SK-N-SH treated with all-trans-retinoic acid at 6 μM for 48 hours (cell line): ENCODE measurements at regions not wholly inside any gene's neighbourhood (a gene's known extent, or its start where the extent isn't known, plus 50 kb on each side); places are given as distances from the start of the nearest gene placed in this dataset.

ENCODE experiments used
- ISL1 ChIP-seq: fragments of 250-450 bp; sonication (Bioruptor Pico); IDR thresholded peaks from 2 replicates; pipeline ENCODE4 v2.1.2; 2022; ENCODE audit warnings: mild to moderate bottlenecking, moderate library complexity
- PPARA ChIP-seq: fragments of 250-450 bp; sonication (Bioruptor Pico); IDR thresholded peaks from 2 replicates; pipeline ENCODE4 v1.5.0; 2020; ENCODE audit warnings: mild to moderate bottlenecking, borderline replicate concordance
- ZNF565 ChIP-seq: fragments of 450-650 bp; formaldehyde crosslinking; conservative IDR thresholded peaks from 2 replicates; pipeline ENCODE4 v1.5.0; 2020; ENCODE audit warnings: low read depth, mild to moderate bottlenecking, moderate library complexity
- TF ChIP-seq, protein P1 (sequence below): fragments of 250-450 bp; sonication (Bioruptor Pico); IDR thresholded peaks from 2 replicates; pipeline ENCODE4 v1.5.1; 2021; ENCODE audit warnings: mild to moderate bottlenecking, moderate library complexity
- TF ChIP-seq, protein P2 (sequence below): fragments of 250-450 bp; sonication (Bioruptor Pico); IDR thresholded peaks from 2 replicates; pipeline ENCODE4 v1.8.0; 2020; ENCODE audit warnings: mild to moderate bottlenecking, moderate library complexity, borderline replicate concordance

DNA sequence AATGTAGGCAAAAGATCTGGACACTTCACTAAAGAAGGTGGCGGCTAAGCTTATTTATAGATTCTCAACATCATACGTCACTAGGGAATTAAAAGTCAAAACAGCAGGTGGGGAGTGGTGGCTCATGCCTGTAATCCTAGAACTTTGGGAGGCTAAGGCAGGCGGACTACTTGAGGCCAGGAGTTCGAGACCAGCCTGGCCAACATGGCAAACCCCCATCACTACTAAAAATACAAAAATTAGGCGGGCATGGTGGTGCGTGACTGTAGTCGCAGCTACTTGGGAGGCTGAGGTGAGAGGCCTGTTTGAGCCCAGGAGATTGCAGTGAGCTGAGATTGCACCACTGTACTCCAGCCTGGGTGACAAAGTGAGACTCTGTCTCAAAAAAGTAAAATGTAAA is 74.6 kb downstream of the GPX5 start:
- TF ChIP-seq, protein P1, sequence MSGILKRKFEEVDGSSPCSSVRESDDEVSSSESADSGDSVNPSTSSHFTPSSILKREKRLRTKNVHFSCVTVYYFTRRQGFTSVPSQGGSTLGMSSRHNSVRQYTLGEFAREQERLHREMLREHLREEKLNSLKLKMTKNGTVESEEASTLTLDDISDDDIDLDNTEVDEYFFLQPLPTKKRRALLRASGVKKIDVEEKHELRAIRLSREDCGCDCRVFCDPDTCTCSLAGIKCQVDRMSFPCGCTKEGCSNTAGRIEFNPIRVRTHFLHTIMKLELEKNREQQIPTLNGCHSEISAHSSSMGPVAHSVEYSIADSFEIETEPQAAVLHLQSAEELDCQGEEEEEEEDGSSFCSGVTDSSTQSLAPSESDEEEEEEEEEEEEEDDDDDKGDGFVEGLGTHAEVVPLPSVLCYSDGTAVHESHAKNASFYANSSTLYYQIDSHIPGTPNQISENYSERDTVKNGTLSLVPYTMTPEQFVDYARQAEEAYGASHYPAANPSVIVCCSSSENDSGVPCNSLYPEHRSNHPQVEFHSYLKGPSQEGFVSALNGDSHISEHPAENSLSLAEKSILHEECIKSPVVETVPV (CRISPR knock-in tag) = no peak
- TF ChIP-seq, protein P2, sequence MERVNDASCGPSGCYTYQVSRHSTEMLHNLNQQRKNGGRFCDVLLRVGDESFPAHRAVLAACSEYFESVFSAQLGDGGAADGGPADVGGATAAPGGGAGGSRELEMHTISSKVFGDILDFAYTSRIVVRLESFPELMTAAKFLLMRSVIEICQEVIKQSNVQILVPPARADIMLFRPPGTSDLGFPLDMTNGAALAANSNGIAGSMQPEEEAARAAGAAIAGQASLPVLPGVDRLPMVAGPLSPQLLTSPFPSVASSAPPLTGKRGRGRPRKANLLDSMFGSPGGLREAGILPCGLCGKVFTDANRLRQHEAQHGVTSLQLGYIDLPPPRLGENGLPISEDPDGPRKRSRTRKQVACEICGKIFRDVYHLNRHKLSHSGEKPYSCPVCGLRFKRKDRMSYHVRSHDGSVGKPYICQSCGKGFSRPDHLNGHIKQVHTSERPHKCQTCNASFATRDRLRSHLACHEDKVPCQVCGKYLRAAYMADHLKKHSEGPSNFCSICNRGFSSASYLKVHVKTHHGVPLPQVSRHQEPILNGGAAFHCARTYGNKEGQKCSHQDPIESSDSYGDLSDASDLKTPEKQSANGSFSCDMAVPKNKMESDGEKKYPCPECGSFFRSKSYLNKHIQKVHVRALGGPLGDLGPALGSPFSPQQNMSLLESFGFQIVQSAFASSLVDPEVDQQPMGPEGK = no peak
- TF ChIP-seq ZNF565 (no peak), ISL1 (CRISPR knock-in tag) (no peak), PPARA (CRISPR knock-in tag) (no peak)
